ENCODE measurements at regions not wholly inside any gene's neighbourhood (a gene's known extent, or its start where the extent isn't known, plus 50 kb on each side); places are given as distances from the start of the nearest gene placed in this dataset.

DNA sequence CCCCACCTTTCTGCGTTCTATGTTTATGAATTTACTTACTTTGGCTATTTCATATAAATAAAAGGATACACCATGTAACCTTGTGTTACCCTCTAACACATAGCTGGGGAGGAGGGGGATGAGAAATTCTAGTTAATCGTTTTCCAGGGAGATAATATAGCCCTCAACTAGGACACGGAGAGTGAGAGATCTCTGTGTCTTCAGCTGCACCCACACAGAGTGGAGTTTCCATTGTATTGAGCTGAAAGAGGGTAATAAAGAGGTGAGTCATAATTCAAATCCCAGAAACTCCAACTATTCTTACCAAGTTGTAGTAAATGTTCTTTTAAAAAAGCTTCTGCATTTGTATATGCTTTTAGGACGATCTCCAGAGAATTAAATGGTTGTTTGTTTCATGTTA lies 110.1 kb upstream of the SULT1C3 start:
- H3K4me3 ChIP-seq (replicated peaks in 1 of 2; ENCODE audit: low read depth in 2 of 2, low read length in 2 of 2): no peak overlapping the region
- TF ChIP-seq, protein P1, sequence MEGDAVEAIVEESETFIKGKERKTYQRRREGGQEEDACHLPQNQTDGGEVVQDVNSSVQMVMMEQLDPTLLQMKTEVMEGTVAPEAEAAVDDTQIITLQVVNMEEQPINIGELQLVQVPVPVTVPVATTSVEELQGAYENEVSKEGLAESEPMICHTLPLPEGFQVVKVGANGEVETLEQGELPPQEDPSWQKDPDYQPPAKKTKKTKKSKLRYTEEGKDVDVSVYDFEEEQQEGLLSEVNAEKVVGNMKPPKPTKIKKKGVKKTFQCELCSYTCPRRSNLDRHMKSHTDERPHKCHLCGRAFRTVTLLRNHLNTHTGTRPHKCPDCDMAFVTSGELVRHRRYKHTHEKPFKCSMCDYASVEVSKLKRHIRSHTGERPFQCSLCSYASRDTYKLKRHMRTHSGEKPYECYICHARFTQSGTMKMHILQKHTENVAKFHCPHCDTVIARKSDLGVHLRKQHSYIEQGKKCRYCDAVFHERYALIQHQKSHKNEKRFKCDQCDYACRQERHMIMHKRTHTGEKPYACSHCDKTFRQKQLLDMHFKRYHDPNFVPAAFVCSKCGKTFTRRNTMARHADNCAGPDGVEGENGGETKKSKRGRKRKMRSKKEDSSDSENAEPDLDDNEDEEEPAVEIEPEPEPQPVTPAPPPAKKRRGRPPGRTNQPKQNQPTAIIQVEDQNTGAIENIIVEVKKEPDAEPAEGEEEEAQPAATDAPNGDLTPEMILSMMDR (IDR thresholded peaks at IDR 0.05; ENCODE audit: low read depth, low read length): no peak
- DNase-seq (ENCODE audit: low read depth in 2 of 2): no peak

GRCh38 chr2:108133457-108133856 lies 106.3 kb upstream of the SULT1C3 start:
- no peak overlapping the region for H3K4me3 ChIP-seq (replicated peaks in 1 of 2; ENCODE audit: low read depth in 2 of 2, low read length in 2 of 2)
- TF ChIP-seq, protein P1 (IDR thresholded peaks at IDR 0.05; ENCODE audit: low read depth, low read length): no peak
- DNase-seq (ENCODE audit: low read depth in 2 of 2): no peak

- no peak overlapping the region for H3K4me3 ChIP-seq (replicated peaks in 1 of 2; ENCODE audit: low read depth in 2 of 2, low read length in 2 of 2)
- peak; percentile 3 to 21 for DNase-seq (ENCODE audit: low read depth in 2 of 2)
- TF ChIP-seq, protein P1 (IDR thresholded peaks at IDR 0.05; ENCODE audit: low read depth, low read length): no peak
Measured at GRCh38 chr2:108139521-108139920, 100.2 kb upstream of the SULT1C3 start.

GRCh38 chr2:108145557-108146326 lies 94.0 kb upstream of the SULT1C3 start:
- DNase-seq (ENCODE audit: low read depth in 2 of 2): peak in 1 of 2 donors; percentile 34
- TF ChIP-seq, protein P1 (IDR thresholded peaks at IDR 0.05; ENCODE audit: low read depth, low read length): no peak
- H3K4me3 ChIP-seq (replicated peaks in 1 of 2; ENCODE audit: low read depth in 2 of 2, low read length in 2 of 2): no peak overlapping the region

DNA sequence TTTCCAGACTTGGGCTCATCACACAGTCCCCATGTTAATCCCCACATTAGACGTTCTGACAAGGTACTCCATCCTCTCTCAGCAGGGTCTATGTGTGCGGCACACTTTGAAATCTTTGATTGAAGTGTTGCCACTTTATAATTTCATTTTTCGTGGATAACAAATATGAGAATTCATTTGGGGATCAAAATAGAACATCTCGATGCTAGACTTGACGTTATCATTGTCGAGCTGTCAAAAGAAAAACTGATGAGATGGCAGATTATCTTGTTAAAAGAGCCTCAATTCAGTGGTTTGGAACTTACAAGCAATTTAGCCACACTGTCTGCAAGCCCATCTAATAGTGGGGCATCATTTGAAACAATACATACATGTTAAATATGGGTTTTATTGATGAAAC lies 91.2 kb upstream of the SULT1C3 start:
- DNase-seq (ENCODE audit: low read depth in 2 of 2): no peak
- TF ChIP-seq, protein P1 (IDR thresholded peaks at IDR 0.05; ENCODE audit: low read depth, low read length): no peak
- H3K4me3 ChIP-seq (replicated peaks in 1 of 2; ENCODE audit: low read depth in 2 of 2, low read length in 2 of 2): no peak overlapping the region

DNA sequence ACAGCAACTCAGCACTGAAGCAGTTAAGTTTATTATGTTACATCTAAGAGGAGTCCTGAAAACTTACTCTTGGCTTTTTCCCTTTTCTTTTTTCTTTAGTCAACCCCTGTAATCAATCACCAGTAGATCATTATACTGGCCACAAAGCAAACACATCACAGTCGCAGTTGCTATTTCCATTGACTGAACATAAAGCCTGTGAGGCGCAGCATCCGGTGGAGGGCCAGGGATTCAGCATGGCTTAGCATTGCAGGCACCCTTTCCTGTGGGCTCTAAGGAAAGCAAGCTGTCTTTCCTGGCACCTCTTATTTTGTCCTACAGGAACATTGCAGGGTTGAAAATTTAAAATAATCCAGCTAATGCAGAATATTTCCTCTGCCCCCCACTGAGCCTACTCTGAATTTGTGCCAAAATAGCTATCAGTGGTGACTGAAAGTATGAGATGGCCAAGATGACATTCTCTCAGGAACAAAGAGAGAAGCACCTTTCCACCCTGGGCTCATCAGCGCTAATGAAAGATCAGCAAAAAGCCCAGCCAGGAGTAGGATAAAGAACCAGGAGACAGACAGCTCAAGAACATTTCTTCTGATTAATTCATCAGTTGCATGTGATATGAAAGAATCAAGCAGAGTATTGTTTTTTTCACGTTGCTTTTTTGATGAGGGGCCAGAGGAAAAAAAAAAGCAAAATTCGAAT lies 85.3 kb upstream of the SULT1C3 start:
- no peak for DNase-seq (ENCODE audit: low read depth in 2 of 2)
- no peak overlapping the region for H3K4me3 ChIP-seq (replicated peaks in 1 of 2; ENCODE audit: low read depth in 2 of 2, low read length in 2 of 2)
- TF ChIP-seq, protein P1 (IDR thresholded peaks at IDR 0.05; ENCODE audit: low read depth, low read length): no peak
